PC-9 (cell line): ENCODE measurements at regions not wholly inside any gene's neighbourhood (a gene's known extent, or its start where the extent isn't known, plus 50 kb on each side); places are given as distances from the start of the nearest gene placed in this dataset.

Source experiments
- BruUV-seq: library from RNA; stranded (reverse); fragments of 400-500 nt; replicated peaks from 2 replicates; lab custom pipeline; 2021; lab: Mats Ljungman, UMichigan
- CTCF ChIA-PET: fragments of 300-600 bp; sonication (Branson Sonifier 250); formaldehyde crosslinking; loops from one replicate; lab custom pipeline; 2022; ENCODE audit warnings: antibody characterized with exemption; lab: Charles Lee
- POLR2A ChIA-PET: fragments of 300-600 bp; sonication (Branson Sonifier 250); formaldehyde crosslinking; loops from one replicate; lab custom pipeline; 2022; ENCODE audit warnings: antibody characterized with exemption; ENCODE audit not compliant: unreplicated experiment; lab: Charles Lee
- DNase-seq, 2 experiments: peaks; one replicate each; pipeline versions ENCODE4 v3.0.0 to v3.0.0-alpha.2; 2015 to 2022; ENCODE audit warnings: mixed read lengths in 1 of 2
- H2AFZ ChIP-seq: fragments of 200-600 bp; sonication (generic); 2 replicates; pipeline ENCODE4 v1.8.1; 2017; ENCODE audit warnings: antibody characterized with exemption
- H3F3A ChIP-seq: fragments of 200-600 bp; sonication (generic); 2 replicates; pipeline ENCODE4 v1.8.1; 2017; ENCODE audit warnings: antibody characterized with exemption, mild to moderate bottlenecking, low read depth; ENCODE audit not compliant: insufficient read depth
- H3K27ac ChIP-seq: fragments of 200-600 bp; sonication (generic); 2 replicates; pipeline ENCODE4 v1.6.1; 2016; ENCODE audit warnings: mixed run types
- H3K27me3 ChIP-seq: fragments of 200-600 bp; sonication (generic); 2 replicates; pipeline ENCODE4 v1.6.1; 2016; ENCODE audit warnings: low read depth, mixed run types; ENCODE audit not compliant: insufficient read depth
- H3K36me3 ChIP-seq: fragments of 200-600 bp; sonication (generic); 2 replicates; pipeline ENCODE4 v1.6.1; 2016; ENCODE audit warnings: low read depth, mixed run types
- H3K4me1 ChIP-seq: fragments of 200-600 bp; sonication (generic); replicated peaks from 2 replicates; pipeline ENCODE4 v1.6.1; 2016; ENCODE audit warnings: mixed run types; ENCODE audit not compliant: insufficient read depth
- H3K4me2 ChIP-seq: fragments of 200-600 bp; sonication (generic); 2 replicates; pipeline ENCODE4 v1.6.1; 2017; ENCODE audit warnings: mixed run types
- H3K4me3 ChIP-seq: fragments of 200-600 bp; sonication (generic); 2 replicates; pipeline ENCODE4 v1.6.1; 2016; ENCODE audit warnings: mixed run types
- H3K79me2 ChIP-seq: fragments of 200-600 bp; sonication (generic); 2 replicates; pipeline ENCODE4 v1.6.1; 2017; ENCODE audit warnings: low read depth, mixed run types
- H3K9me2 ChIP-seq: fragments of 200-600 bp; sonication (generic); 2 replicates; pipeline ENCODE4 v1.8.1; 2017; ENCODE audit warnings: mild to moderate bottlenecking; ENCODE audit not compliant: insufficient read depth
- H3K9me3 ChIP-seq: fragments of 200-600 bp; sonication (generic); 2 replicates; pipeline ENCODE4 v1.8.1; 2016; ENCODE audit warnings: low read depth; ENCODE audit not compliant: insufficient read depth
- H4K20me1 ChIP-seq: fragments of 200-600 bp; sonication (generic); 2 replicates; pipeline ENCODE4 v1.8.1; 2017; ENCODE audit not compliant: insufficient read depth
- EZH2 ChIP-seq: fragments of 200-600 bp; sonication (generic); IDR thresholded peaks from 2 replicates; pipeline ENCODE4 v1.8.0; 2017; ENCODE audit warnings: antibody characterized with exemption, low read depth
- intact Hi-C: fragments of 100-400 bp; cut with micrococcal nuclease; formaldehyde crosslinking; loops from one replicate; pipeline ENCODE4 v1.10.0; 2022; ENCODE audit not compliant: unreplicated experiment
- TF ChIP-seq, protein P1 (sequence below): fragments of 200-600 bp; sonication (generic); conservative IDR thresholded peaks from 2 replicates; pipeline ENCODE4 v1.6.1; 2017; ENCODE audit warnings: mixed run types, antibody characterized with exemption, mild to moderate bottlenecking, moderate library complexity

DNA sequence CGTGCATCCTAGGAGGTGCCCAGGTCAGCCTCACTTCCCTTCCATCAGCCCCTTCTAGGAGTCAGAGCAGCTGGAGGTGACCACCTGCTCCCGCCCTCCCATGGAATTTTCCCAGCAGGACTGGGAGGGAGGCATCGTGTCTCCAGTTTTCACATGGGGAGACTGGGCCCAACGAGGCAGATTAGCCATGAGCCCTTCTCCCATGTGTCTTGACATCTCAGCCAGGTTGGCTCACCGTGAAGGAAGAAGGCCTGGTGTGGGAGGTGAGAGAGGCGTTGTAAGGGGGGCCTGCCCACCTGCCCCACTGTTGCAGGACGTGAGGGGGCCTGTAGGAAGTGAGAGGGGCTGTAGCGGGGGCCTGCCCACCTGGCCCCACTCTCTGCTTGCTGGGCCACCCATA, 1521.4 kb downstream of the BRD1 start:
- Histone ChIP-seq H3K4me1 (no peaks in the 10 kb centered on the region), H3K27me3 (peaks cover 99% of the 10 kb centered on the region), H3K4me2 (no peak overlapping the region), H3K36me3 (no peaks in the 10 kb centered on the region), H3K9me3 (no peaks in the 10 kb centered on the region), H3K79me2 (no peaks in the 10 kb centered on the region), H2AFZ (no peak overlapping the region), H3K9me2 (no peaks in the 10 kb centered on the region), H3K27ac (no peak overlapping the region), H3K4me3 (no peak overlapping the region), H4K20me1 (no peaks in the 10 kb centered on the region), H3F3A (no peaks in the 10 kb centered on the region)
- no peak for TF ChIP-seq EZH2
- TF ChIP-seq, protein P1, sequence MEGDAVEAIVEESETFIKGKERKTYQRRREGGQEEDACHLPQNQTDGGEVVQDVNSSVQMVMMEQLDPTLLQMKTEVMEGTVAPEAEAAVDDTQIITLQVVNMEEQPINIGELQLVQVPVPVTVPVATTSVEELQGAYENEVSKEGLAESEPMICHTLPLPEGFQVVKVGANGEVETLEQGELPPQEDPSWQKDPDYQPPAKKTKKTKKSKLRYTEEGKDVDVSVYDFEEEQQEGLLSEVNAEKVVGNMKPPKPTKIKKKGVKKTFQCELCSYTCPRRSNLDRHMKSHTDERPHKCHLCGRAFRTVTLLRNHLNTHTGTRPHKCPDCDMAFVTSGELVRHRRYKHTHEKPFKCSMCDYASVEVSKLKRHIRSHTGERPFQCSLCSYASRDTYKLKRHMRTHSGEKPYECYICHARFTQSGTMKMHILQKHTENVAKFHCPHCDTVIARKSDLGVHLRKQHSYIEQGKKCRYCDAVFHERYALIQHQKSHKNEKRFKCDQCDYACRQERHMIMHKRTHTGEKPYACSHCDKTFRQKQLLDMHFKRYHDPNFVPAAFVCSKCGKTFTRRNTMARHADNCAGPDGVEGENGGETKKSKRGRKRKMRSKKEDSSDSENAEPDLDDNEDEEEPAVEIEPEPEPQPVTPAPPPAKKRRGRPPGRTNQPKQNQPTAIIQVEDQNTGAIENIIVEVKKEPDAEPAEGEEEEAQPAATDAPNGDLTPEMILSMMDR: no peak
- intact Hi-C loops: no loop called here
- ChIA-PET CTCF (no interaction called here), POLR2A (no interaction called here)
- no peak for DNase-seq
- BruUV-seq: no TSS peak

GRCh38 chr22:48305726-48306235, 1521.9 kb downstream of the BRD1 start:
- no TSS peak for BruUV-seq
- no peaks in the 10 kb centered on the region for H3K36me3 ChIP-seq
- POLR2A ChIA-PET: no interaction called here
- CTCF ChIA-PET: no interaction called here
- no peaks in the 10 kb centered on the region for H4K20me1 ChIP-seq
- H3K4me3 ChIP-seq: no peak overlapping the region
- H3K4me2 ChIP-seq: no peak overlapping the region
- H3K27ac ChIP-seq: no peak overlapping the region
- no peaks in the 10 kb centered on the region for H3F3A ChIP-seq
- intact Hi-C loops: no loop called here
- DNase-seq: no peak
- H3K4me1 ChIP-seq: no peaks in the 10 kb centered on the region
- no peaks in the 10 kb centered on the region for H3K79me2 ChIP-seq
- TF ChIP-seq, protein P1: no peak
- no peak for TF ChIP-seq EZH2
- peaks cover 100% of the 10 kb centered on the region for H3K27me3 ChIP-seq
- H3K9me2 ChIP-seq: no peaks in the 10 kb centered on the region
- no peak overlapping the region for H2AFZ ChIP-seq
- H3K9me3 ChIP-seq: no peaks in the 10 kb centered on the region

- POLR2A ChIA-PET: no interaction called here
- H3K4me3 ChIP-seq: no peak overlapping the region
- no TSS peak for BruUV-seq
- intact Hi-C loops: no loop called here
- no peaks in the 10 kb centered on the region for H3K36me3 ChIP-seq
- H4K20me1 ChIP-seq: no peaks in the 10 kb centered on the region
- no peaks in the 10 kb centered on the region for H3F3A ChIP-seq
- CTCF ChIA-PET: no interaction called here
- no peak overlapping the region for H3K27ac ChIP-seq
- TF ChIP-seq, protein P1: no peak
- no peak for TF ChIP-seq EZH2
- no peaks in the 10 kb centered on the region for H3K9me3 ChIP-seq
- H3K79me2 ChIP-seq: no peaks in the 10 kb centered on the region
- H3K9me2 ChIP-seq: no peaks in the 10 kb centered on the region
- H3K4me1 ChIP-seq: no peaks in the 10 kb centered on the region
- no peak overlapping the region for H2AFZ ChIP-seq
- no peak for DNase-seq
- peaks cover 100% of the 10 kb centered on the region for H3K27me3 ChIP-seq
- no peak overlapping the region for H3K4me2 ChIP-seq
These were observed 1524.3 kb downstream of the BRD1 start for GRCh38 chr22:48303369-48303725.
